ENCODE measurements at regions not wholly inside any gene's neighbourhood (a gene's known extent, or its start where the extent isn't known, plus 50 kb on each side); places are given as distances from the start of the nearest gene placed in this dataset.

- intact Hi-C loops (cut with DNase I; ENCODE audit: low total_unique reads) = no loop called here
- Histone ChIP-seq H3K4me1 (no peaks in the 10 kb centered on the region), H3K27ac (no peak overlapping the region), H3K27me3 (no peaks in the 10 kb centered on the region), H3K9me3 (no peaks in the 10 kb centered on the region), H3K36me3 (no peaks in the 10 kb centered on the region), H3K4me3 (no peak overlapping the region)
- TF ChIP-seq EP300 (IDR thresholded peaks at IDR 0.05; ENCODE audit: low read depth) = no peak
- no peak for TF ChIP-seq POLR2AphosphoS5 (IDR thresholded peaks at IDR 0.05)
- TF ChIP-seq POLR2A (IDR thresholded peaks at IDR 0.05) = no peak
- no peak for TF ChIP-seq CTCF (IDR thresholded peaks at IDR 0.05)
- WGBS, 2 donors (ENCODE audit: low coverage in 1 of 2) = 91% methylated on average over 8 of the region's 8 CpGs; no CpG with 5 or more reads in 1 of the 2 donors
- in situ Hi-C loops (cut with MboI; ENCODE audit: low pct_ligation_motif_present in 1 of 4, low pct_unique_long_range_greater_than_20kb in 1 of 4, low sequenced_read_pairs in 3 of 4) = loop anchor here in 1 of 4 donors (25.0 kb wide), 1 partner anchor 265 kb away; no protein-coding TSS in a partner anchor
- no peak for DNase-seq
Observed at GRCh38 chr2:9127316-9127715, 79.3 kb upstream of the ASAP2 start.

GRCh38 chr2:9126540-9126939, 80.1 kb upstream of the ASAP2 start:
- WGBS, 2 donors (ENCODE audit: low coverage in 1 of 2) = 92 to 100% methylated on average over 2 to 3 of the region's 3 CpGs
- Histone ChIP-seq H3K36me3 (no peaks in the 10 kb centered on the region), H3K27me3 (no peaks in the 10 kb centered on the region), H3K4me3 (no peak overlapping the region), H3K4me1 (no peaks in the 10 kb centered on the region), H3K27ac (no peak overlapping the region), H3K9me3 (no peaks in the 10 kb centered on the region)
- in situ Hi-C loops (cut with MboI; ENCODE audit: low pct_ligation_motif_present in 1 of 4, low pct_unique_long_range_greater_than_20kb in 1 of 4, low sequenced_read_pairs in 3 of 4) = loop anchor here in 1 of 4 donors (25.0 kb wide), 1 partner anchor 264 kb away; no protein-coding TSS in a partner anchor
- DNase-seq = no peak
- intact Hi-C loops (cut with DNase I; ENCODE audit: low total_unique reads) = no loop called here
- TF ChIP-seq POLR2AphosphoS5 (IDR thresholded peaks at IDR 0.05) (no peak), EP300 (IDR thresholded peaks at IDR 0.05; ENCODE audit: low read depth) (no peak), CTCF (IDR thresholded peaks at IDR 0.05) (no peak), POLR2A (IDR thresholded peaks at IDR 0.05) (no peak)

- Histone ChIP-seq H3K27me3 (no peaks in the 10 kb centered on the region), H3K27ac (no peak overlapping the region), H3K36me3 (no peaks in the 10 kb centered on the region), H3K4me1 (no peaks in the 10 kb centered on the region), H3K4me3 (no peak overlapping the region), H3K9me3 (no peaks in the 10 kb centered on the region)
- TF ChIP-seq POLR2AphosphoS5 (IDR thresholded peaks at IDR 0.05) = no peak
- TF ChIP-seq CTCF (IDR thresholded peaks at IDR 0.05) = no peak
- TF ChIP-seq EP300 (IDR thresholded peaks at IDR 0.05; ENCODE audit: low read depth) = no peak
- TF ChIP-seq POLR2A (IDR thresholded peaks at IDR 0.05) = no peak
- DNase-seq = no peak
- WGBS, 2 donors (ENCODE audit: low coverage in 1 of 2) = 82 to 85% methylated on average over 5 to 14 of the region's 14 CpGs
- intact Hi-C loops (cut with DNase I; ENCODE audit: low total_unique reads) = no loop called here
- in situ Hi-C loops (cut with MboI; ENCODE audit: low pct_ligation_motif_present in 1 of 4, low pct_unique_long_range_greater_than_20kb in 1 of 4, low sequenced_read_pairs in 3 of 4) = no loop called here
Observed at GRCh38 chr2:9124231-9124741, 82.3 kb upstream of the ASAP2 start.

- DNase-seq = no peak
- in situ Hi-C loops (cut with MboI; ENCODE audit: low pct_ligation_motif_present in 1 of 4, low pct_unique_long_range_greater_than_20kb in 1 of 4, low sequenced_read_pairs in 3 of 4) (no loop called here), intact Hi-C loops (cut with DNase I; ENCODE audit: low total_unique reads) (no loop called here)
- Histone ChIP-seq H3K27ac (no peak overlapping the region), H3K36me3 (no peaks in the 10 kb centered on the region), H3K4me3 (no peak overlapping the region), H3K4me1 (no peaks in the 10 kb centered on the region), H3K27me3 (no peaks in the 10 kb centered on the region), H3K9me3 (no peaks in the 10 kb centered on the region)
- TF ChIP-seq EP300 (IDR thresholded peaks at IDR 0.05; ENCODE audit: low read depth) (no peak), CTCF (IDR thresholded peaks at IDR 0.05) (no peak), POLR2A (IDR thresholded peaks at IDR 0.05) (no peak), POLR2AphosphoS5 (IDR thresholded peaks at IDR 0.05) (no peak)
- 78% methylated on average over 5 of the region's 5 CpGs; no CpG with 5 or more reads in 1 of the 2 donors for WGBS, 2 donors (ENCODE audit: low coverage in 1 of 2)
Observed at GRCh38 chr2:9123069-9123468, 83.5 kb upstream of the ASAP2 start.

All from transverse colon (tissue), 4 donors.